Stimulated activated CD8-positive, alpha-beta memory T cell treated with anti-CD3 and anti-CD28 coated beads, Interleukin-4, amount 100 ng/mL, for 48 hours (primary cell): ENCODE measurements at regions not wholly inside any gene's neighbourhood (a gene's known extent, or its start where the extent isn't known, plus 50 kb on each side); places are given as distances from the start of the nearest gene placed in this dataset.

ENCODE experiments used
- DNase-seq: peaks from one replicate; pipeline ENCODE4 v3.0.0-alpha.2; 2020

DNA sequence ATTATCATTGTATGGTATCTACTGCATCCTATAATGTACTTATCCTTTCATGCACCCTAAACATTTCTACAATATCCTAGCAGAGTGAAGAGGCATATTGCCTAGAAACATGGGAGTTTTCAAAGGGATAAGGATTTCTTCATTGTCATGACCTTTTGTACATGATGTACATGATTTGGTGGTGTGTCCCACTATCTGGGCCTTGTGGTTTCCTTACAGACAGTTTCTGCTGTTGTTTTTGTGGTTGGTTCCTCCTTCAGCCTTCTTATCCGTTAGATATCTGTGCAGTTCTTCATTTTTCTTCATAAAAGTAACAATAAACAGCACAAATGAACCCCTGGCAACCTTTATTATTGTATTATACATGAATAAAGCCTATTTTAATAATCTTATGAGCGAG is 70.4 kb upstream of the BACH1 start:
- DNase-seq, result no peak

DNA sequence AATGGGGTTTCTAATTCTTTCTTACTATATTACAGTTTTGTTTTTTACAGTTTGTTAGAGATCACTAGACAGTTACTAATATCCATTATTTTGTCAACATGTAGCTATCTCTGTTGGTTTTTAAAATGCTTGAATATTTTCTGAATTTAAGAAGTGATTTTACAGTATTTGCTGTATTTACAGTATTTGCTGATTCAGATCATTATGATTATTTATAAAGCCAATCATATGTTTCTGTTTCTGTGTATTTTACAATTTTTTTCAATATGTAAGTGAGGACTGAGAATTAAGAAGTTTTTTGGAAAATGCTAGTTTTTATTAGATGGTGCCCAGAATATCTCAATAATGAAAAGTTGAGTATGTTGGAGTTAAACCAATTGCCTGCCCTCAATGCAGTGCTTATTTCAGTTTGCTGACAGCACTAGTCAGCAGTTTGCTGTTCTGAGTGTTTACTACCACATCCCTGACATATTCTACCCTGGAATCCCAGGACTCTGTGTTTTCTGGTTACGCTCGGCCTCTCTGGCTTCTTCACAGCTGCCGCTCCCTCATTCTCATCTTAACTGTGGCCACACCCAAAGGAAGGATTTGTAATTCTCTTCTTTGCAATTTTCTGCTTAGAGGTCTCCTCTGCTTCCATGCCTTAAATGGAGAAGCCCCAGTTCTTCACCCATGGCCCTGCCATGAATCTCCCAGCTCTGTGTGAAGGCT is 68.0 kb upstream of the BACH1 start:
- DNase-seq, result no peak

DNA sequence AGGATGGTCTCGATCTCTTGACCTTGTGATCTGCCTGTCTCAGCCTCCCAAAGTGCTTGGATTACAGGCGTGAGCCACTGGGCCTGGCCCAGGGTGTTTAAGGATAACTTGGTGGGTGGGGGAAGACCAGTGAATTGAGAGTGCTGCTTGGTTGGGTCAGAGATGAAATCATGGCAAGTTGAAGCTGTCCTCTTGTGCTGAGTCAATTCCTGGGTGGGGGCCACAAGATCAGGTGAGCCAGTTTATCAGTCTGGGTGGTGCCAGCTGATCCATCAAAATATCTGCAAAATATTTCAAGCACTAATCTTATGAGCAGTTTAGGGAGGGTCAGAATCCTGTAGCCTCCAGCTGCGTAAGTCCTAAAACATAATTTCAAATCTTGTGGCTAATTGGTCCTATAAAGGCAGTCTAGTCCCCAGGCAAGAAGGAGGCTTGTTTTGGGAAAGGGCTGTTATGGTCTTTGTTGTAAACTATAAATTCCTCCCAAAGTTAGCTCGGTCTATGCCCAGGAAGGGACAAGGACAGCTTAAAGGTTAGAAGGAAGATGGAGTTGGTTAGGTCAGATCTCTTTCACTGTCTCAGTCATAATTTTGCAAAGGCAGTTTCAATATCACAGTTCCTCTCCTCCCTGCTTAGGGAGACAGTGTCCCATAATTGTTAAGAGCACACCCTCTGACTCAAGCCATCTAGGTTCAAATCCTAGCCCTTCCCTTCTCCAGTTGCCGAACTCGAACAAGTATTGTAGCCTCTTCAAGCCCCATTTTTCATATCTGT is 66.8 kb upstream of the BACH1 start:
- DNase-seq, result peak; percentile 33

DNA sequence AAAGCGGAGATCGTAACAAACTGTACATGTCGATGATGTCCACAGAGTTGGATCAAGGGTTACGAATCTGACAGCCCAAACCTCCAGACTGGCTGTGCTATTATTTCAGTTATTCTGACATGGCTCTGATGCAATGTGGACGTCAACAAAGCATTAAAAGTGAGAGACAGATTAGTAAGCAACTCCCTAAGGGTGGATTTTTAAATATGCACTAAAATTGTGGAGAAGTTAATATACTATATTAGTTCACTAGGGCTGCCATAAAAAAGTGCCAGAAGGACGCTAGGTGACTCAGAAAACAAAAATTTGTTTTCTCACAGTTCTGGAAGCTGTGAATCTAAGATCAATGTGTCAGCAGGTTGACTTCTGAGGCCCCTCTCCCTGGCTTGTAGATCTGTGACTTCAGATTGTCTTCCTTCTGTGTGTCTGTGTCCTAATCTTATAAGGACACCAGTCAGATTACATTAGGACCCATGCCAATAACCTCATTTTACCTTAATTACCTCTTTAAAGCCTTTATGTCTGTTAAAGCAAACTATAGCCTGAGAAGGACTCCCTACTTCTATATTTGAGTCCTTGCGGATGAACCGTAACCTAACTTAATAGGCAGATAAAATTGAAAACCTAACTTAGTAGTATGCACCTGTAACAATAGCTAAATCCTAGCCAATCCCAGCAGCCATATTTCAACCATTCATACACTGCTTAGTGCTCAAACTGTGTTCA is 66.0 kb upstream of the BACH1 start:
- no peak for DNase-seq

GRCh38 chr21:29233256-29233546 is 65.5 kb upstream of the BACH1 start:
- no peak for DNase-seq

GRCh38 chr21:29233611-29234540 is 64.8 kb upstream of the BACH1 start:
- DNase-seq, result peak; percentile 39

DNA sequence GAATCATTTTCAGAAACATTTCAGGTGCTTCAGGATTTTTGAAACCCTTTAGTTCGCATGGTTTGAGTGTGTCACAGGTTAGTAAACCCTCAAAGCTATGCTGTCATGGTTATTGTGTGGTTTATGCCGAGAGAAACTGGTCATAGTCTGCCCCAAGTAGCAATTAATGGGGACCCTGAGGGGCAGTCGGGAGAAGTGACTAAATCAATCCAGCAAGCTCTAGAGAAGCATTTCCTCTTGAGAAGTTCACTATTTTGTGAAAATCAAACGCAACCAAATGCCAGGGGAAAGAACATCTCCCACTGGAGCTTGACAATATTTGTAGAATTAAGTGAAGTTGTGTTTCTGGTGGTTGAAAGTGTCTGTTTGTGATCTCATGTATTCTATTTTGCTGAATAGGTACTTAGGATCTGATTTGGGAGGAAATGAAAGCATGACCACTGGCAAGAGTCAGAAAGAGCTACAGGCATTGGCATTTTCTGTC is 63.0 kb upstream of the BACH1 start:
- no peak for DNase-seq

DNA sequence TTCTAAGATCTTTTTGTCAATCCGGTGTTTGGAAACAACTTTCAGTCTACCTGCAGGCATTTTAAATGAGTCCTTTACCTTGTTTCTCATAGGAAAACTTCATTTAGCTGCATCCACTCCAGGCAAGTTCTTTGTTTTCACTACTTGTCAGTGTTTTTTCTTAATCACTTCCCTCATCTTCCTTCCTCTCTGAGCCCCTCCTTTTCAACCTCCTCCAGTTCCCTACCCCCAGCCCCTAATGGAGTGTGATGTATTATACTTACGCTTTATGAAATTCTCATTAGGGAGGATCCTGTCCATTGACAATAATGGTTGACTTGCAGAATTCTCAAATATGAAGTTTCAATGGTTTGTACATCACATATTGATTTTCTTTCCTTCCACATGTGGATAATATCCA is 62.5 kb upstream of the BACH1 start:
- no peak for DNase-seq

DNA sequence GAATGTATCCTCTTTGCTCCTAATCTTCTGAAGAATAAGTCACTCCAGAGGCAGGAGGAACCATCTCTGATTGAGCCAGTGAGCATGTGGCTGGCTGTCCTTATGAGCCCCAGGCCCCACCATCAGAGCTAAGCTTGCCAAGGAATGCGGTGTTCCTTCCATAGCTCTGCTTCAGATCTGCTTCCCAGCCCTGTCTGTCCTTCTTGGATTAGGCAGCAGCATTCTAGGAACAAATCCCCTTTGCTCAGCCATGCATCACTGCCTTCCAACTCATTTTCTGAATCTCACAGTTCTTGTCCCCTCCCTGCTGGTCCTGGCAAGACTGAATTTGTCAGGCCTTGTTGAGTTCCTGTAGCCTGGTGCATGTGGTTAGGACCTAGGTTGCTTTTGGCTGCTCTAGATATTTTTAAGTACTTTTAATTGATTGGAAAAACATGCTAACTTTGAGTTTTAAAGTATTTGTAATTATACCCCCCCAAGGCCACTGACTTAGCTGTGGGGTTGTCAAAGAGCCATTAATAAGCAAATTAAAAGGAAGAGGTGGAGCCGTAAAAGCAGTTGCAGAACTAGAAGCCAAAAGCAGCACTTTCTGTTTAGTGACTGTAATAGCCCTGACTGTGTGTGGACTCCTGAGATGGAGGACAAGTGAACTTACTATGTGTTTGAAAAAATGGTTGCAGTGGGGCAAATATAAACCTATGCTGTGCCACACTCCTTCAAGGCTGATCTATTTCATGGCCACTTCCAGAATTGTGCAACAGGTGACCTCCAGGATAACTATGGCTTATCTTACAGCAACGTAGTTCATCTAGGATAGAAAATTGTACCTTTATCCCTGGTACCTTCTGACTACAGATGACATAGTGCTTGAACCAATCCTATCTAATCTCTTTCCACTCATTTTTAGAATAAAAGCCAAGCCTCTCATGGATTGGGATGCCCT is 61.3 kb upstream of the BACH1 start:
- no peak for DNase-seq

DNA sequence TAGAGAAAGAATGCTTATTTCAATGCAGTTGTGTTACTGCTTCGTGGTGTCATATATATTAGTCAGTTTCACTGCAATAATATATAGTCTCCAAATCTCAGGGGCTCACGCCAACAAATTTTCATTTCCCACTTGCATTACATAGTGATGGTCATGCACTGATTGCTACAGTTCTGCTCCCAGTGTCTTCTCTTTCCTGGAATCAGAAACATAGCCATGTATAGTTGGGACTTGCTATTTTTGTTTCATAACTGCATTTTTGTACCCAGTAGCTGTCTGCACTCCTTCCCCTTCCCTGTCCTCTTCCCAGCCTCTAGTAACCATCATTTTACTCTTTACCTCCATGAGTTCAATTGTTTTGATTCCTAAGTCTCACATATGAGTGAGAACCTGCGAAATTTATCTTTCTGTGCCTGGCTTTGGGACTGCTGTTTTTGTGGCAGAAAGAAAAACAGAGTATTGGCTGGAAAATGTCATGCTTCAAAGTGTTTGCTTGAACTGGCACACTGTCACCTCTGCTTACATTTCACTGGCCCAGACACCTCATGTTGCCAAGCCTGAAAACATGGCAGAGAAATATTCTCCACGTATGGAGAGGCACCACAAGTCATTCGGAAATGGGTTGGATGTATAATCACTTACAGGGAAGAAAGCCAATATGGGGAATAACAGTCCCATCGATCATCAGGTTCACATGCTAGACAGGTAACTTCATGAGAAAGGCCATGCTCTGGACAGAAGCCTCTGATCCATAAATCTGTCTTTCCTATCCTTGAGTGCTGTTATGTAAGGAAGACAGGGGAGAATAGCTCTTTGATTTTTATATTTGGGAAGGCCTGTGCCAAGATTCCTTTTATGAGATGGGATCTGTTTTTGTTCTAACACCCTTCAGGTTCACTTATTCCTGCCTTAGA is 60.4 kb upstream of the BACH1 start:
- DNase-seq, result no peak

DNA sequence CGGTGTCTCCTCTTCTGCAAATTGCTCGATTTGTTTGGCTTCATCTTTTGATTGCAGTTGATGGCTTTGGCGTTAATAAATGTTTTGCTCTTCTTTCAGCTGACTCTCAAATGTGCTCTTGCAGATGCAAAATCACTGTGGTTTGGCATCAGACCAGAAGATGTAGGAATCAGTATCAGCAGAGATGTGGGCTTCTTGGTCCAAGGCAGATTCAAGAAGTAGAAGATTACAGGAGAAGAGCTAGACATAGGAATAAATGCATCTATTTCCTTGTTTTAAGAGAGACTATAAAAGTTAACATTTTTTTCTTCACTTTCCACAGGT is 59.8 kb upstream of the BACH1 start:
- no peak for DNase-seq

GRCh38 chr21:29240136-29240535 is 58.6 kb upstream of the BACH1 start:
- DNase-seq, result no peak

GRCh38 chr21:29242201-29242600 is 56.5 kb upstream of the BACH1 start:
- DNase-seq, result no peak

- DNase-seq, result no peak
Observed at GRCh38 chr21:29243188-29243587, 55.5 kb upstream of the BACH1 start.

DNA sequence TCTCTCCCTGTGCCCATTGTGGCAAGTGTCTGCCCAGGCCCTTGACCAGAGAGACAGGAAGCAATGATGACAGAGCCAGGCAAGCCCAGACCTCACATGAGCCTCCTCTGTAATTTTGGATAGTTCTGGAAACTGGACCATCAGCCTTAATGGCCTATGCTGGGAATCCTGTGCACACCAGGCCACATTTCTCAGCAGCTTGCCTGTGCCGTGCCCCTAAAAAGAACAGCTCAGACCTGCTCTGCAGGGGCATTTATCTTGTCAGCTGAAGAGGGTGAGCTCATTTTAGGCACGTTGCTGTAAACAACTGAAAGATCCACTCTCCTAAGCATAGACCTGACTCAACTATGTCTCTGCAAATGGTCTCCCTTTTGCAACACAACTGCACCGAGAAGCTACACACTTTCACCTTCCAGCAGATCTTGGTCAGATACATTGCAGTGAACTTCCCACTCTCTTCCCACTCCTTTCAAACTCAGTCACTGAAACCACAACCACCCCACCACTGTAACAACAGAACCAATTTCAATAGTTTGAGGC is 53.5 kb upstream of the BACH1 start:
- peak; percentile 37 for DNase-seq

- no peak for DNase-seq
Observed at GRCh38 chr21:29245863-29246262, 52.9 kb upstream of the BACH1 start.

DNA sequence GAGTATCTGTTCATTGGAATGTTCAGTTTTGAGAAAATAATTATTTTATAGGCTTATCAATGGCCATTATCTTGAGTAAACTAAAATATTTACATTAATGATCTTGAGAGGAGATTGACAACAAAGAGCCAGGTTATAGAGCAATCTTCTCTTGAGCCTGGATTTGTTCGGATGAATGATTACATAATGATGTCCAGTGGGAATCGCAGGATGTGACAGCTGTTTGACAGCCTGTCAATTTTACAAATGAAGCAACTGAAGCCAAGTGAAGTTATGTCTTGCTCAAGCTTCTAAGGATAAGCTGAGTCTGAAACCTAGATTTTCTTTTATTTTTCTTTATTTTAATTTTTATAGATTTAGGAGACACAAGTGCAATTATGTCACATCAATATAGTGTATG is 52.1 kb upstream of the BACH1 start:
- no peak for DNase-seq

DNA sequence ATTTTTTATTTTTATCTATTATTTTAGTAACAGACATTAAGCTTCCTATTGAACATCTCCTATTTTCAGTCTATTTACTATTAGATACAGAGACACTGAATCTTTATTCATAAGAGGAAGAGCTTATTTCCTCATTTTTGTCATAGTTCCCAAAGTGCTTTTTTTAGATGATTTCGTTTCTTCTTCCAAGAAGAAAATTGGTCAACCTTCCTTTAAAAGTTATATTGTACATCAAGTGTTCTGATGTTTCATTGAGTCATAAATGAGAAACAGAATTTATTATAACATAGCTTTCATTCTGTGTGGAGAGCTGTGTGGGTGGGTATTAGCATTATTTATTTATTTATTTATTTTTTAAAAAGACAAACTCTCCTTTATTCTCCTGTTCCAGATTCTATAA is 50.6 kb upstream of the BACH1 start:
- DNase-seq, result no peak
